KMS-11 (cell line): ENCODE measurements at regions not wholly inside any gene's neighbourhood (a gene's known extent, or its start where the extent isn't known, plus 50 kb on each side); places are given as distances from the start of the nearest gene placed in this dataset.

Source experiments
- H2AFZ ChIP-seq: fragments of 200-600 bp; sonication (generic); 2 replicates; pipeline ENCODE4 v1.6.1; 2016; ENCODE audit warnings: antibody characterized with exemption, mixed run types, low read depth
- H3K27ac ChIP-seq: fragments of 200-600 bp; sonication (generic); 2 replicates; pipeline ENCODE4 v1.6.1; 2016; ENCODE audit warnings: mild to moderate bottlenecking, mixed run types
- H3K27me3 ChIP-seq: fragments of 200-600 bp; sonication (generic); 2 replicates; pipeline ENCODE4 v1.6.1; 2017; ENCODE audit warnings: mild to moderate bottlenecking, low read depth, mixed run types, moderate library complexity; ENCODE audit not compliant: insufficient read depth
- H3K36me3 ChIP-seq: fragments of 200-600 bp; sonication (generic); 2 replicates; pipeline ENCODE4 v1.6.1; 2017; ENCODE audit warnings: mild to moderate bottlenecking, mixed run types; ENCODE audit not compliant: insufficient read depth
- H3K4me1 ChIP-seq: fragments of 200-600 bp; sonication (generic); 2 replicates; pipeline ENCODE4 v1.6.1; 2016; ENCODE audit warnings: mild to moderate bottlenecking, low read depth, mixed run types; ENCODE audit not compliant: poor library complexity, severe bottlenecking
- H3K4me2 ChIP-seq: fragments of 200-600 bp; sonication (generic); 2 replicates; pipeline ENCODE4 v1.7.0; 2016; ENCODE audit warnings: mild to moderate bottlenecking, mixed run types
- H3K4me3 ChIP-seq: fragments of 200-600 bp; sonication (generic); IDR thresholded peaks from 2 replicates; pipeline ENCODE4 v1.6.1; 2017; ENCODE audit warnings: low read depth, low read length, mixed read lengths; ENCODE audit not compliant: insufficient read depth
- H3K79me2 ChIP-seq: fragments of 200-600 bp; sonication (generic); 2 replicates; pipeline ENCODE4 v1.6.1; 2016; ENCODE audit warnings: low read depth, mixed run types; ENCODE audit not compliant: insufficient read depth
- H3K9ac ChIP-seq: fragments of 200-600 bp; sonication (generic); 2 replicates; pipeline ENCODE4 v1.6.1; 2016; ENCODE audit warnings: mild to moderate bottlenecking, mixed run types
- H4K20me1 ChIP-seq: fragments of 200-600 bp; sonication (generic); 2 replicates; pipeline ENCODE4 v1.6.1; 2016; ENCODE audit warnings: mild to moderate bottlenecking, mixed run types; ENCODE audit not compliant: insufficient read depth
- TF ChIP-seq, protein P1 (sequence below): fragments of 200-600 bp; sonication (generic); conservative IDR thresholded peaks from 2 replicates; pipeline ENCODE4 v1.6.1; 2017; ENCODE audit warnings: low read depth, mild to moderate bottlenecking, antibody characterized with exemption, low read length, moderate library complexity, mixed read lengths

DNA sequence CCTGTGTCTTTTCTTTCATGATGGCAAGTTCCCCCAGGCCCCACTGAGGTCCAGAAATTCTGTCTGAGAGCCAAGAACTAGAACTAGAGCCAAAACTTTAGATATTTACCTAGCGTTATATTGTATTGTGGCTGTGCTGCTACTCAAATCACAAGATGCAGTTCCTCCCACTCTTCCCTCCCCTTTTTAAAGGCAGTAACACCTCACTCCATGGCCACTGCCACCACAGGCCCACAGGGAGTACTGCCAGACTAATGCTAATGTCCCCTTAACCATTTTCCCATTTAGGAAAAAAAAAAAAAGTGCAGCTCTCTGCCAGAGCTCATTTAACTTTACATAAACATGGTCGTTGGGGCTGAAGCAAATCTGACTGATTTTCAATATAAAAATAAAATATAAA lies 99.7 kb upstream of the KYNU start:
- no peaks in the 10 kb centered on the region for H3K4me1 ChIP-seq
- no peak overlapping the region for H3K4me2 ChIP-seq
- H2AFZ ChIP-seq, result no peak overlapping the region
- no peak overlapping the region for H3K27ac ChIP-seq
- no peak overlapping the region for H3K9ac ChIP-seq
- H3K27me3 ChIP-seq, result no peaks in the 10 kb centered on the region
- H3K36me3 ChIP-seq, result no peaks in the 10 kb centered on the region
- H4K20me1 ChIP-seq, result no peaks in the 10 kb centered on the region
- no peak overlapping the region for H3K4me3 ChIP-seq
- H3K79me2 ChIP-seq, result no peaks in the 10 kb centered on the region
- TF ChIP-seq, protein P1, sequence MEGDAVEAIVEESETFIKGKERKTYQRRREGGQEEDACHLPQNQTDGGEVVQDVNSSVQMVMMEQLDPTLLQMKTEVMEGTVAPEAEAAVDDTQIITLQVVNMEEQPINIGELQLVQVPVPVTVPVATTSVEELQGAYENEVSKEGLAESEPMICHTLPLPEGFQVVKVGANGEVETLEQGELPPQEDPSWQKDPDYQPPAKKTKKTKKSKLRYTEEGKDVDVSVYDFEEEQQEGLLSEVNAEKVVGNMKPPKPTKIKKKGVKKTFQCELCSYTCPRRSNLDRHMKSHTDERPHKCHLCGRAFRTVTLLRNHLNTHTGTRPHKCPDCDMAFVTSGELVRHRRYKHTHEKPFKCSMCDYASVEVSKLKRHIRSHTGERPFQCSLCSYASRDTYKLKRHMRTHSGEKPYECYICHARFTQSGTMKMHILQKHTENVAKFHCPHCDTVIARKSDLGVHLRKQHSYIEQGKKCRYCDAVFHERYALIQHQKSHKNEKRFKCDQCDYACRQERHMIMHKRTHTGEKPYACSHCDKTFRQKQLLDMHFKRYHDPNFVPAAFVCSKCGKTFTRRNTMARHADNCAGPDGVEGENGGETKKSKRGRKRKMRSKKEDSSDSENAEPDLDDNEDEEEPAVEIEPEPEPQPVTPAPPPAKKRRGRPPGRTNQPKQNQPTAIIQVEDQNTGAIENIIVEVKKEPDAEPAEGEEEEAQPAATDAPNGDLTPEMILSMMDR, result no peak

DNA sequence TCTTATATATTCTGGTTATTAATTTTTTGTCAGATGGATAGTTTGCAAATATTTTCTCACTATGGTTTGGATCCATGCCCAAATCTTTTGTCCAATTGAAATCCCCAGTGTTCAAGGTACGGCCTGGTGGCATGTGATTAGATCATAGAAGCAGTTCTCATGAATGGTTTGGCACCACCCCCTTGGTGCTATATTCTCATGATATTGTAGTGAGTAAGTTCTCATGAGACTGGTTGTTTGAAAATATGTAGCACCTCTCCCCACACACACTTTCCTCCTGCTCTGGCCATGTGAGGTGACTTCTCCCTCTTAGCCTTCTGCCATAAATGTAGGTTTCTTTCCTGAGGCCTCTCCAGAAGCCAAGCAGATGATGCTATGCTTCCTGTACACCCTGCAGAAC lies 107.7 kb upstream of the KYNU start:
- H3K27me3 ChIP-seq, result no peaks in the 10 kb centered on the region
- TF ChIP-seq, protein P1, result no peak
- H3K4me1 ChIP-seq, result no peaks in the 10 kb centered on the region
- H2AFZ ChIP-seq, result no peak overlapping the region
- no peak overlapping the region for H3K4me2 ChIP-seq
- H3K79me2 ChIP-seq, result no peaks in the 10 kb centered on the region
- H3K9ac ChIP-seq, result no peak overlapping the region
- H3K27ac ChIP-seq, result no peak overlapping the region
- H3K36me3 ChIP-seq, result no peaks in the 10 kb centered on the region
- H4K20me1 ChIP-seq, result no peaks in the 10 kb centered on the region
- no peak overlapping the region for H3K4me3 ChIP-seq

GRCh38 chr2:142767847-142768246 lies 109.6 kb upstream of the KYNU start:
- no peak overlapping the region for H3K27ac ChIP-seq
- no peaks in the 10 kb centered on the region for H3K27me3 ChIP-seq
- H4K20me1 ChIP-seq, result no peaks in the 10 kb centered on the region
- H3K36me3 ChIP-seq, result no peaks in the 10 kb centered on the region
- H2AFZ ChIP-seq, result no peak overlapping the region
- no peak overlapping the region for H3K9ac ChIP-seq
- no peaks in the 10 kb centered on the region for H3K79me2 ChIP-seq
- H3K4me1 ChIP-seq, result no peaks in the 10 kb centered on the region
- no peak overlapping the region for H3K4me3 ChIP-seq
- no peak overlapping the region for H3K4me2 ChIP-seq
- TF ChIP-seq, protein P1, result no peak

DNA sequence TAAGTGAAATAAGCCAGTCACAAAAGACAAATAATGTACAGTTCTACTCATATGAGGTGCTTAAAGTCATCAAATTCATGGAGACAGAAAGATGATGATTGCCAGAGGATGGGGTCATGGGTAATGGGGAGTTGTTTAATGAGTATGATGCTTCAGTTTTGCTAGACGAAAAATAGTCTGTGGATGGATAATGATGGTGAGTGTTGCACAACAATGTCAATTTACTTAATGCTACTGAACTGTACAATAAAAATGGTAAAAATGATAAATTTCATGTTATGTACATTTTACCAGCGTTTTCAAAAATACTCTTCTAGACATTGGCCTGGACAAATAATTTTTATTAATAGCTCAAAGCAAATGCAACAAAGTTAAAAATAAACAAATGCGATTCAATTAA lies 118.5 kb upstream of the KYNU start:
- H3K27me3 ChIP-seq, result no peaks in the 10 kb centered on the region
- no peak overlapping the region for H3K27ac ChIP-seq
- H4K20me1 ChIP-seq, result no peaks in the 10 kb centered on the region
- no peak overlapping the region for H3K4me2 ChIP-seq
- H3K4me3 ChIP-seq, result no peak overlapping the region
- no peak overlapping the region for H2AFZ ChIP-seq
- no peak overlapping the region for H3K9ac ChIP-seq
- H3K79me2 ChIP-seq, result no peaks in the 10 kb centered on the region
- H3K4me1 ChIP-seq, result no peaks in the 10 kb centered on the region
- TF ChIP-seq, protein P1, result no peak
- H3K36me3 ChIP-seq, result no peaks in the 10 kb centered on the region

DNA sequence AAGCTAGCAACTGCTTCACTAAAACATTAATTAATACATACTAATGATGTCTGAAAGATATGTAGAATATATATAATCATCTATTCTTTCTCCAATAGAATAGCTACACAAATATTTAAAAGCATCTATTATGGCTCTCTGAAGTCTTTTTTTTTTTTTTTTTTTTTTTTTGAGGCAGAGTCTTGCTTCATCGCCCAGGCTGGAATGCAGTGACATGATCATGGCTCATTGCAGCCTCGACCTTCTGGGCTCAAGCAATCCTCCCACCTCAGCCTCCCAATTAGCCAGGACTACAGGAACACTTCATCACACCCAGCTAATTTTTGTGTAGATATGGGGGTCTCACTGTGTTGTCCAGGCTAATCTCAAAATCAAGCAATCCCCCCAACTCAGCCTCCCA lies 120.4 kb upstream of the KYNU start:
- TF ChIP-seq, protein P1, result no peak
- no peaks in the 10 kb centered on the region for H3K79me2 ChIP-seq
- no peaks in the 10 kb centered on the region for H3K36me3 ChIP-seq
- H3K27ac ChIP-seq, result no peak overlapping the region
- H3K27me3 ChIP-seq, result no peaks in the 10 kb centered on the region
- no peak overlapping the region for H3K9ac ChIP-seq
- H3K4me1 ChIP-seq, result no peaks in the 10 kb centered on the region
- no peak overlapping the region for H3K4me3 ChIP-seq
- no peak overlapping the region for H3K4me2 ChIP-seq
- no peak overlapping the region for H2AFZ ChIP-seq
- no peaks in the 10 kb centered on the region for H4K20me1 ChIP-seq
